Panc1 (cell line): ENCODE measurements at regions not wholly inside any gene's neighbourhood (a gene's known extent, or its start where the extent isn't known, plus 50 kb on each side); places are given as distances from the start of the nearest gene placed in this dataset.

Experiments
- ATAC-seq: fragments of 200-7000 bp; cut with Tn5 transposase; 2 replicates; pipeline ENCODE4 v1.9.1; 2020; ENCODE audit warnings: mild to moderate bottlenecking, moderate library complexity
- BruUV-seq: library from RNA; stranded (reverse); fragments of 400-500 nt; replicated peaks from 2 replicates; lab custom pipeline; 2021; lab: Mats Ljungman, UMichigan
- CTCF ChIA-PET: fragments of 300-600 bp; sonication (Branson Sonifier 250); formaldehyde crosslinking; loops from one replicate; lab custom pipeline; 2022; ENCODE audit warnings: antibody characterized with exemption; lab: Charles Lee
- POLR2A ChIA-PET: fragments of 300-600 bp; sonication (Branson Sonifier 250); formaldehyde crosslinking; loops from one replicate; lab custom pipeline; 2022; ENCODE audit warnings: antibody characterized with exemption; lab: Charles Lee
- DNase-seq: peaks from one replicate; pipeline ENCODE4 v3.0.0-alpha.2; 2010; ENCODE audit warnings: low read depth, low spot score
- H3K27ac ChIP-seq: 2 replicates; pipeline ENCODE4 v1.5.1; 2011; ENCODE audit warnings: mild to moderate bottlenecking, low read length, inconsistent platforms
- H3K27me3 ChIP-seq: fragments of 200-500 bp; sonication (Bioruptor generic); 2 replicates; pipeline ENCODE4 v1.6.0; 2014; ENCODE audit warnings: low read length, inconsistent platforms; ENCODE audit not compliant: control insufficient read depth, insufficient read depth
- H3K36me3 ChIP-seq: fragments of 200-500 bp; sonication (Bioruptor generic); 2 replicates; pipeline ENCODE4 v1.5.1; 2014; ENCODE audit warnings: inconsistent platforms, mild to moderate bottlenecking, low read length, moderate library complexity; ENCODE audit not compliant: control insufficient read depth, insufficient read depth
- H3K4me1 ChIP-seq: 2 replicates; pipeline ENCODE4 v1.5.1; 2011; ENCODE audit warnings: inconsistent platforms, mild to moderate bottlenecking, low read length, moderate library complexity; ENCODE audit not compliant: control insufficient read depth, insufficient read depth
- H3K4me3 ChIP-seq, 2 experiments: 2 replicates each; pipeline ENCODE4 v1.5.1; 2011 to 2012; ENCODE audit warnings: low read depth in 2 of 2, low read length in 2 of 2, mild to moderate bottlenecking in 2 of 2, inconsistent platforms in 1 of 2, moderate library complexity in 1 of 2
- H3K9me3 ChIP-seq: fragments of 200-500 bp; sonication (Bioruptor generic); 2 replicates; pipeline ENCODE4 v1.5.1; 2014; ENCODE audit warnings: low read depth, mild to moderate bottlenecking, inconsistent platforms, low read length, moderate library complexity; ENCODE audit not compliant: control insufficient read depth, insufficient read depth
- POLR2AphosphoS5 ChIP-seq: IDR thresholded peaks from 2 replicates; pipeline ENCODE4 v1.6.1; 2012; ENCODE audit warnings: mild to moderate bottlenecking, low read depth, low read length, moderate library complexity
- SIN3A ChIP-seq: IDR thresholded peaks from 2 replicates; pipeline ENCODE4 v1.6.1; 2012; ENCODE audit warnings: low read depth, mild to moderate bottlenecking, low read length, moderate library complexity, borderline replicate concordance; ENCODE audit not compliant: insufficient read depth
- TCF7L2 ChIP-seq: IDR thresholded peaks from 2 replicates; pipeline ENCODE4 v1.6.1; 2011; ENCODE audit warnings: mild to moderate bottlenecking, low read depth, low read length, inconsistent platforms
- in situ Hi-C: cut with HindIII; loops from 2 replicates; pipeline ENCODE4 v1.10.0; 2016; ENCODE audit warnings: low sequenced_read_pairs, low pct_unique_long_range_greater_than_20kb
- intact Hi-C: fragments of 100-400 bp; cut with micrococcal nuclease; formaldehyde crosslinking; loops from one replicate; pipeline ENCODE4 v1.10.0; 2022; ENCODE audit not compliant: unreplicated experiment
- TF ChIP-seq, protein P1 (sequence below), 2 experiments: IDR thresholded peaks; 2 replicates each; pipeline ENCODE4 v1.6.1; 2011 to 2012; ENCODE audit warnings: low read depth in 2 of 2, control low read depth in 1 of 2, low read length in 1 of 2, mild to moderate bottlenecking in 1 of 2, moderate library complexity in 1 of 2; ENCODE audit not compliant: insufficient read depth in 1 of 2
- TF ChIP-seq, protein P2 (sequence below): fragments of 450-650 bp; IDR thresholded peaks from 2 replicates; pipeline ENCODE4 v1.5.1; 2017; ENCODE audit warnings: mild to moderate bottlenecking

DNA sequence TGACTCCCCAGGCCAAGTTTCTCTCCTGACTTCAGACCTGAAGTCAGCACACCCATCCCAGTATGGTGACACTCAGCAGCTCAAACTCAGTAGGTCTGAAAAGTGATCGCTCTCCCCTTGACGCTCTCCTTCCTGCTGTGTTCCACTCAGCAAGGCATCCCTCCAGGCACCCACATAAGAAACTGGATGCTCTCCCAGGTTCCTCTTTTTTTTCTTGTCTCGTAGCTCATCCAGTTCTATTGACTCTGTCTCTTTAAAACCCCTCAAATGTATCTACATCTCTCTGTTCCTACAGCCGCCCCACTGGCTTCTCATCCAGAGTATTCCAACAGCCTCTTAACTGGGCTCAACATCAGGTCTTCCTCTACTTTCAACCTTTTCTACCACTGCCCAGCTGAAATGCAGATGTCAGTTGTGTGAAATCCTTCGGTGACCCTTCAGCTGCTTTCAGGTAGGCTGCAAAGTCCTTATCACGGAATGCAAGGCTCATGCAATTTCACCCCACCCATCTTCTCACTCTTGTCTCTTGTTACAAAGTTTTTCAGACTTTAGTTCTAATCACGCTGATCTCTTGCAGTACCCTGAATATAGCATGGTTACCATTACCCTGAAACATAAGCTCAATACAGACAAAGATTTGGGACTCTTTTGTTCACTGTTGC is 286.2 kb upstream of the POU3F1 start:
- intact Hi-C loops, result no loop called here
- H3K4me1 ChIP-seq, result no peaks in the 10 kb centered on the region
- no peak for ATAC-seq
- H3K36me3 ChIP-seq, result no peaks in the 10 kb centered on the region
- CTCF ChIA-PET, result no interaction called here
- H3K27me3 ChIP-seq, result peaks cover 23% of the 10 kb centered on the region
- no peak for DNase-seq
- H3K27ac ChIP-seq, result no peak overlapping the region
- H3K9me3 ChIP-seq, result no peaks in the 10 kb centered on the region
- in situ Hi-C loops, result no loop called here
- H3K4me3 ChIP-seq, result no peak overlapping the region
- no TSS peak for BruUV-seq
- POLR2A ChIA-PET, result no interaction called here
- no peak for TF ChIP-seq SIN3A
- TF ChIP-seq, protein P1, sequence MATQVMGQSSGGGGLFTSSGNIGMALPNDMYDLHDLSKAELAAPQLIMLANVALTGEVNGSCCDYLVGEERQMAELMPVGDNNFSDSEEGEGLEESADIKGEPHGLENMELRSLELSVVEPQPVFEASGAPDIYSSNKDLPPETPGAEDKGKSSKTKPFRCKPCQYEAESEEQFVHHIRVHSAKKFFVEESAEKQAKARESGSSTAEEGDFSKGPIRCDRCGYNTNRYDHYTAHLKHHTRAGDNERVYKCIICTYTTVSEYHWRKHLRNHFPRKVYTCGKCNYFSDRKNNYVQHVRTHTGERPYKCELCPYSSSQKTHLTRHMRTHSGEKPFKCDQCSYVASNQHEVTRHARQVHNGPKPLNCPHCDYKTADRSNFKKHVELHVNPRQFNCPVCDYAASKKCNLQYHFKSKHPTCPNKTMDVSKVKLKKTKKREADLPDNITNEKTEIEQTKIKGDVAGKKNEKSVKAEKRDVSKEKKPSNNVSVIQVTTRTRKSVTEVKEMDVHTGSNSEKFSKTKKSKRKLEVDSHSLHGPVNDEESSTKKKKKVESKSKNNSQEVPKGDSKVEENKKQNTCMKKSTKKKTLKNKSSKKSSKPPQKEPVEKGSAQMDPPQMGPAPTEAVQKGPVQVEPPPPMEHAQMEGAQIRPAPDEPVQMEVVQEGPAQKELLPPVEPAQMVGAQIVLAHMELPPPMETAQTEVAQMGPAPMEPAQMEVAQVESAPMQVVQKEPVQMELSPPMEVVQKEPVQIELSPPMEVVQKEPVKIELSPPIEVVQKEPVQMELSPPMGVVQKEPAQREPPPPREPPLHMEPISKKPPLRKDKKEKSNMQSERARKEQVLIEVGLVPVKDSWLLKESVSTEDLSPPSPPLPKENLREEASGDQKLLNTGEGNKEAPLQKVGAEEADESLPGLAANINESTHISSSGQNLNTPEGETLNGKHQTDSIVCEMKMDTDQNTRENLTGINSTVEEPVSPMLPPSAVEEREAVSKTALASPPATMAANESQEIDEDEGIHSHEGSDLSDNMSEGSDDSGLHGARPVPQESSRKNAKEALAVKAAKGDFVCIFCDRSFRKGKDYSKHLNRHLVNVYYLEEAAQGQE (IDR thresholded peaks at IDR 0.05; ENCODE audit: insufficient read depth in 1 of 2, low read depth in 2 of 2, low read length in 1 of 2), result no peak
- TF ChIP-seq TCF7L2, result no peak
- TF ChIP-seq, protein P2, sequence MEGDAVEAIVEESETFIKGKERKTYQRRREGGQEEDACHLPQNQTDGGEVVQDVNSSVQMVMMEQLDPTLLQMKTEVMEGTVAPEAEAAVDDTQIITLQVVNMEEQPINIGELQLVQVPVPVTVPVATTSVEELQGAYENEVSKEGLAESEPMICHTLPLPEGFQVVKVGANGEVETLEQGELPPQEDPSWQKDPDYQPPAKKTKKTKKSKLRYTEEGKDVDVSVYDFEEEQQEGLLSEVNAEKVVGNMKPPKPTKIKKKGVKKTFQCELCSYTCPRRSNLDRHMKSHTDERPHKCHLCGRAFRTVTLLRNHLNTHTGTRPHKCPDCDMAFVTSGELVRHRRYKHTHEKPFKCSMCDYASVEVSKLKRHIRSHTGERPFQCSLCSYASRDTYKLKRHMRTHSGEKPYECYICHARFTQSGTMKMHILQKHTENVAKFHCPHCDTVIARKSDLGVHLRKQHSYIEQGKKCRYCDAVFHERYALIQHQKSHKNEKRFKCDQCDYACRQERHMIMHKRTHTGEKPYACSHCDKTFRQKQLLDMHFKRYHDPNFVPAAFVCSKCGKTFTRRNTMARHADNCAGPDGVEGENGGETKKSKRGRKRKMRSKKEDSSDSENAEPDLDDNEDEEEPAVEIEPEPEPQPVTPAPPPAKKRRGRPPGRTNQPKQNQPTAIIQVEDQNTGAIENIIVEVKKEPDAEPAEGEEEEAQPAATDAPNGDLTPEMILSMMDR, result no peak
- no peak for TF ChIP-seq POLR2AphosphoS5

DNA sequence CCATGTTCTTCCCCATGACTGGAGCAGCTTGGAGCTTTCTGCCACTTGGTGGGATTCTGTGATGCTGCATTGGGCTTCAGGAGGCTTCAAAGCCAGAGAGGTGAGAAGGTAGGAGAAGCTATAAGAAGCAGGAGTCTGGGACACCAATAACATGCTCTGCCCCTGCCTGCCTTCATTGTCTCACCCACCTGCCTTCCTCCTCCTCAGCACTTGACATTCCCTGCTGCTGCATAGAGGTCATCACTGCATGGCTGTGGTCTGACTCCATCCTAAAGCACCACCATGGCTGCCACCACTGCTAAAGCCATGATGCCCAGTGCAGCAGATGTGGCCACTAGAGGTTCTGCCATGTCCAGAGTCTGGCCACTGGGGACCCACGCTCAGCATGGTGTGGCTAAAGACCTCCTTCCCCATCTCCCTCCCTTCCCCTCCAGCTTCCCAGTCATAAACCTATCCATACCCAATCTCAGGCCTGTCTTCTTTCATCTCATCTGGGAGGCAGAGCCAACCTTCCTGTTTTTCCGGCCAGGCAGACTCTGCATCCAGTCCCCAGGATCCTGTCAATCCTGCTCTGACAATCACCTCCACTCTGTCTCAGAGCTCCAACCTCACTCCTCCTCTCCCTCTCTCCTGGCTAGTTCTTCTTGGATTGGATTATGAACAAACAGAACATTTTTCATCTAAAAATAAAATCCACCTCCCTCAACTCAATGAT is 285.1 kb upstream of the POU3F1 start:
- DNase-seq, result no peak
- intact Hi-C loops (no loop called here), in situ Hi-C loops (no loop called here)
- ATAC-seq, result no peak
- Histone ChIP-seq H3K4me3 (no peak overlapping the region), H3K9me3 (no peaks in the 10 kb centered on the region), H3K36me3 (no peaks in the 10 kb centered on the region), H3K27ac (no peak overlapping the region), H3K27me3 (peaks cover 14% of the 10 kb centered on the region), H3K4me1 (no peaks in the 10 kb centered on the region)
- POLR2A ChIA-PET, result no interaction called here
- TF ChIP-seq SIN3A (no peak), TCF7L2 (no peak), POLR2AphosphoS5 (no peak)
- TF ChIP-seq, protein P1 (IDR thresholded peaks at IDR 0.05; ENCODE audit: insufficient read depth in 1 of 2, low read depth in 2 of 2, low read length in 1 of 2), result no peak
- TF ChIP-seq, protein P2, result no peak
- no TSS peak for BruUV-seq
- CTCF ChIA-PET, result no interaction called here
